SIG-M5 (cell line): ENCODE measurements at regions not wholly inside any gene's neighbourhood (a gene's known extent, or its start where the extent isn't known, plus 50 kb on each side); places are given as distances from the start of the nearest gene placed in this dataset.

Source experiments
- DNase-seq: peaks from one replicate; lab custom pipeline; 2025; lab: John Stamatoyannopoulos, UW

DNA sequence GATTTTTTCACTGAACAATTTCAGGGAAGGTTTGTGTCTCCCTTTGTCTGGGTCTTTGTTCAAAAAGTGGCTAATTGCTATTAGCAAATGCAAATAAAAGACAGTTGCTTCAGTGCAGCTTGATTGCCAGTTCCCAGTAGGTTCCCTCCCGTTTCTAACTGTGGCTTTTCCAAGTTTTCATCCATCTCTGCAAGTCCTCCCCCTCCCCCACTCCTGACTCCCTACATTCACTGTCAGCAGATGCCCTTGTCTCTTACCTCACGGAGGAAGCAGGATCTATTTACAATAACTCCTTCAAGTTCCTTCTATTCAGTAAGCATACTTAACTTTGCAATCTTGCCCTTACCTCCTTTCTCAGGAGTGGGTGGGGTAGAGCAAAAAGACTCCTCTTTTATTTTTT, 55.4 kb upstream of the SCEL start:
- DNase-seq, result no peak

DNA sequence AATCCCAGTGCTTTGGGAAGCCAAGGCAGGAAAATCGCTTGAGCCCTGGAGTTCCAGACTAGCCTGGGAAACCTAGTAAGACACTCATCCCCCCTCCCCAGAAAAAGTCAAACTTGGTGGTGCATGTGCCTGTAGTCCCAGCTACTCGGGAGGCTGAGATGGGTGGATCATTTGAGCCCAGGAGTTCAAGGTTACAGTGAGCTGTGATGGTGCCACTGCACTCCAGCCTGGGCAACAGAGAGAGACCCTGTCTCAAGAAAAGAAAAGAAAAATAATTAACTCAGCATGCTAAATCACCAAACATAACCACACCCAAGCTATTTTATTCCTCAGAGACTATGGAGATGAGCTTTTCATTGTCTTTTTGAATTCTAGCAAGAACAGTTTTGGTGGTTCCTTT, 56.2 kb upstream of the SCEL start:
- no peak for DNase-seq

DNA sequence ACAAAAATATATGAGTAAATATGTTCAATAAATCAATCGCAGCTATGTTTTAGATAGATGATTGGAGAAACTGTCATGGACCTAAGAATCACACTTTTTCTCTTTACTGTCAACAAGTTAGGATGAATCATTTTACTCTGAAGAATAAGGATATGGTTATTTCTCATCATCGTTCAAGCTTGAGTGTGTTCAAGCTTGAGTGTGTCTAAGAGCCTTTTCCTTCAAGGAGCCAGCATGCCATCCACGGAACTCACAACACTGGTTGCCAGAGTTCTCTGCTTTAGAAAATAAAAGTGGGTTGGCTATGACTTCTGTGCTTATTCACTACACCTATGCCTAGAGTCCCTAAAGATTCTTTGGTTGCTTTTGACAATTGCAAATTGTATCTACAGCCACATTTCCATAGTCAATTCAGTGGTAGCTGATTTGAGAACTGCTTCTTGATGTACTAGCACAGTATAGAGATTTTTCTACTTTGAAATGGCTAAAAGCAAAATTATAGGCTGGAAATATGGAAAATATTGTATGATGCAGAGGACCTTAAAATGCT, 58.1 kb upstream of the SCEL start:
- DNase-seq, result no peak

DNA sequence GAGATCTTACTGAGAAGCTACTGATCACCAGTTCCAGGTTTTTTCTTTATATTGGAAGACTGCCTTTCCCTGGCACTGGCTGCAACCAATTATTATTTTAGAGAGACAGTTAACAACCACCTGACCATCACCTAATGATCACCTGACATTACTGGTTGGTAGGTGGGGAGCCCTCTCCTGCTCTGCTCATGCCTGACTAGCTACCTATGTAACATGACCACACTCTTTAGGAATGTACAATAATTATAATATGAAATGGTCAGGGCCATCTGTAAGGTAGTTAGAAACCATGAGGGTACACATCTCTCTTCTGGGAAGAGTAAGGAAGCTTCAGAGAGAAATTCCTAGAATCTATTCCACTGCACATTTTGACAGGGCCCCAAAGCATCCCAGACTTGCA, 59.0 kb upstream of the SCEL start:
- DNase-seq, result no peak

DNA sequence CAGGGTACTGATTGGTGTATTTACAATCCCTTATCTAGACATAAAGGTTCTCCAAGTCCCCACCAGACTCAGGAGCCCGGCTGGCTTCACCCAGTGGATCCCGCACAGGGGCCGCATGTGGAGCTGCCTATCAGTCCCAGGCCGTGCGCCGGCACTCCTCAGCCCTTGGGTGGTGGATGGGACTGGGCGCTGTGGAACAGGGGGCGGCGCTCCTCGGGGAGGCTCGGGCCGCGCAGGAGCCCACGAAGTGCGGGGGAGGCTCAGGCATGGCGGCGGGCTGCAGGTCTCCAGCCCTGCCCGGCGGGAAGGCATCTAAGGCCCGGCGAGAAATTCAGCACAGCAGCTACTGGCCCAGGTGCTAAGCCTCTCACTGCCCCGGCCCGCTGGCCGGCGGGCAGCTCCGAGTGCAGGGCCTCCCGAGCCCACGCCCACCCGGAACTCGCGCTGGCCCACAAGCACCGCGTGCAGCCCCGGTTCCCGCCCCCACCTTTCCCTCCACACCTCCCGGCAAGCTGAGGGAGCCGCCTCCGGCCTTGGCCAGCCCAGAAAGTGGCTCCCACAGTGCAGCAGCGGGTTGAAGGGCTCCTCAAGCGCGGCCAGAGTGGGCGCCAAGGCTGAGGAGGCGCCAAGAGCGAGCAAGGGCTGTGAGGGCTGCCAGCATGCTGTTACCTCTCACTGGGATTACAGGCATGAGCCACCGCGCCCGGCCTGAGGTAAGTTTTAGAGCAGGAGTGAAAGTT, 60.0 kb upstream of the SCEL start:
- no peak for DNase-seq

DNA sequence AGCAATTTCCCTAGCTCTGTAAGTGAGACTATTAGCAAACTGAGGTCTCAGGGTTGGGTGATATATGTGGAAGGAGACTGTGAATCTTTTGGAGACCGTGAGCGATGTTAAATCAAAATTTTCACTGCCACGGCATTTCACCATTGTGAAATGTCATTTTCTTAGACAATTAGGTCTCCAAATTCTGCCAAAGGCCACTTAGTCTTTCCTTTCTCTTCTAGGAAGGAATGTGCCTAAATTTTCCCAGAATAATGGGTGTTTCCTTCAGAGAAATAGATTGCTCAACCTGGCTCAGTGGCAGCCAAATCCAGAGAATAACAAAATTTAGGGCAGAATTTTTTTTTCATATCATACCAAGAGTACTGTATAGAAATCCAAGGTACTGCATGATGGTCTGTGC, 64.5 kb upstream of the SCEL start:
- DNase-seq, result no peak

DNA sequence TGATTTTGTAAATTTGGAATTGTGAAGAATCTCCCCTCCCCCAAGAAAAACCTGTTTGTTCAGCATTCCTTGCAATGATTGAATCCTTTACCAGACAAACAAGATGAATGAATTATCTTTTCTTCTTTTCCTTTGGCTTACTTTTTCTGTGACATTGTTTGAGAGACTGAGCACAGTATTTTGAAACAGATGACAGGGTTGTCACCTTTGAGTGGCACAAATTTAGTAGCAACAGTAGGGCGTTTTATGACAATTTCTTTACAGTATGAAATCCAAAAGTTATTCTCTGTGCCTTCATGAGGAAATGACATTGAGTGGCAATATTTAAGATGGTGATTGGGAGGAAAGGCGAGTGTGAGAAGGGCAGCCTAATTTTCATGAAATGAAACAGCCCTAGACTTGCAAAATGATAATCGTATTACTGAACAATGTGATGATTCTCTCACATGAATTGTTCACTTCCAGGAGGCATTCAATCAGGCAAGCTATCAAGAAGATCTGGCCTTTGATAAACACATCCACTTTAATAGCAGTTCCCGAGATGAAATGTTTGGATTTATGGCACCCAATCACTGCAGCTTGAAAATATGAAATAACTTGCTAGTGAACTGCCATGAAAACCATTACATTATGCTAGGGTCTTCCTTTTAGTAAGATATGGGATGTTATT, 68.6 kb upstream of the SCEL start:
- DNase-seq, result no peak

DNA sequence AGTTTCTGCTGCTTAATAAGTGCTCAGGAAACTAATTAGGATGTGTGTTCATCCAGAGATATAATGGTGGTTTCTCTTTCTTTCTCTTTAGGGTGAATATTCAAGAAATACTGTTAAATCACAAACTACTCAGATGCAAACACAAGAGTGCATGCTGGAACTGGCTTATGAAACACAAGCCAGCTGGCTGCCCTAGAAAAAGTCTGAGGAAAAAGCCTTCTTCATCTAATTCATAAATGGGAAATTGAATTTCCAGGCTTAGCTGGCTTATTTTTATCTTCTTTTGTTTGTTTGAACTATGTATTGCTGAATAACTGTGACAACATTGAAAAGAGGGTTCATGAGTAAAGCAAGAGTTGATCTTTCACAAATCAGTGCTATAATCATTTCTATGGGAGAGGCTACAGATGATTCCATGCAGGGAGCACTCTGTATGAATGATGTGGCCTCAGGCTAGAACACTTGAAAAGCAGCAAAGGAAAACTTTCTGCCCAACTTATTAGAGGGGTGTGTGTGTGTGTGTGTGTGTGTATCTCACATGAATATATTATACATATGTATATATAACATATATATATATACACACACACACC, 69.8 kb upstream of the SCEL start:
- no peak for DNase-seq

DNA sequence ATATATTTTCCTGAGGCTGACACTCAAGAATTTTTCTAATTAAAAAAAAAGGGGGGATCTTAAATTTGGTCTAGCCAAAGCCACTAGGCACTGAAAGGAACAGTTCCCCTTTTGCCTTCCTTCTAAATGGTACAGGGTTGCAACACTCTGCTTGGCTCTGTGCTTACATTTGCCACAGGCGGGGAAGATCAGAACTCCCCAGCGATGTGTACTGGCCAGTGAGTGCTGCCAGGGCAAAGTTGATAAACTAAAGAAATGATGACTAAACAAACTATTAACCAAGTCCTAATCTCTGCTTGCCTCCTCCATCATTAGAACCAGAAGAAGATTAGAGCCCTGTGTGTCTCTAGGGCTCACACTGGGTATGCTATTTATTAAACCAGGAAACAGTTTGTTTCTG, 75.3 kb upstream of the SCEL start:
- peak; percentile 89 for DNase-seq

DNA sequence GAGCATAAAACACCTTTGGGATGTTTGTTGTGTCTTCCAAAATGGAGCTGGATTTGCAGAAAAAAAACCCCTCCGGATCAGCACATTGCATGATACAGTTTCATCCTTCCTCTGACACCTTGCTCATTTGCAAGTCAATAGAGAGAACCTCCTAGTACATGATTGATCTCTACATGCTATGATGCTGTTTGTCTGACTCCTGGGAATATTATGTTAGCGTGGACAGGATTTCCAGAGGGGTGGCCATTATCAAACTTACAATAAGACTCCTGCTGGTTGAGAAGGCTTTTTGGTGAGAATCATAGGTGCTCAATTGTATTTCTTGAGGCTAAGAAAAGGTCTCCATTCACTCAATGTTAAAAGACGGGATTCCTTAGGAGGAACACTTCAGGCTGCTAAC, 75.9 kb upstream of the SCEL start:
- no peak for DNase-seq

DNA sequence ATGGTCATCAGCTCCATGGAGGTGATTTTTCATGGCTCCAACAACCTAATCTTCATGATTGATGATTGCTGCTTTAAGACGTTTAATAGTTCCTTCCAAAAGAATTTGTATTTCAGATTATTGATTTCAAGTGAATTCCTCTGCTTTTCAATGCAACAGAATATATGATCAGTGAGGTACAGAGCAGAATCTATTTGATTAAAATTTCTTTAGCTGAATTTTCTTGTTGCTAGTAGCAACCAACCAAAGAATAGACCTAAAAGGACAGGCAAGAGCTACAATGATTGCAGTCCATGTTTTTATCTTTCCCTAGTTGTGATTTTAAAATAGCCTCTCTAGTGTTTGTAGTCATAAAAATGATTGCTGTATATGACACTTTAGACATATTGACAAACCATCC, 76.8 kb upstream of the SCEL start:
- no peak for DNase-seq

DNA sequence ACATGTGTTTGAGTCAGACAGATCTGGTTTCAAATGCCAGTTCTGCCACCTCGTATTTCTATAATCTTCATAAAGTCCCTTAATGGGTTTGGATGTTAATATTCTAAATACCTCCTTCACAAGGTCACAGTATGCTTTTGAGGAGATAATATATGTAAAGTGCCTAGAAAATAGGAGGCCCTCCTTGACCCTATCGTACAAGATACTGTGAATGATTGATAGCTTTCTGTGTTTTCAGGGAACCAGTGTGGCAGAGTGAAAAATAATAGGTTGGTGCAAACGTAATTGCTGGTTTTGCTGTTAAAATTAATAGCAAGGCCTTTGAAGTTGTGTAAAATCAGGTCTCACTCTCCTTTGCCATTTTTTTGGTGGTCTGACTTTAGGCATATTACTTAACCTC, 77.5 kb upstream of the SCEL start:
- no peak for DNase-seq

DNA sequence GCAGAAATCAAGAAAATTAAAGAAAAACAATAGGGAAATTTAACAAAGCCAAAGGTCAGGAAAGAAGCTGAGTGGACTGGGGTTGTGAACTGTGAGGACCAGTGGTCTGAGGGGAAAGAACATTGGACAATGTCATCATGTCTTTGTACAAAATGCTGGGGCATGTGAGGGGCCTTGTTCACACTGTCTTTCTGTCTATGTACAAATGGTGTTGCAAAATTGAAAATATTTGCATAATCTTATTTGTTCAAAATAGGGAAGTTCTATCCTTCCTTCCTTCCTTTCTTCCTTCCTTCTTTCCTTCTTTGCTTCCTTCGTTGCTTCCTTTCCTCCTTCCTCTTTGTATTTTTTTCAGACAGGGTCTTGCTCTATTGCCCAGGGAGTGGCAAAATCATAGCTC, 79.2 kb upstream of the SCEL start:
- no peak for DNase-seq

DNA sequence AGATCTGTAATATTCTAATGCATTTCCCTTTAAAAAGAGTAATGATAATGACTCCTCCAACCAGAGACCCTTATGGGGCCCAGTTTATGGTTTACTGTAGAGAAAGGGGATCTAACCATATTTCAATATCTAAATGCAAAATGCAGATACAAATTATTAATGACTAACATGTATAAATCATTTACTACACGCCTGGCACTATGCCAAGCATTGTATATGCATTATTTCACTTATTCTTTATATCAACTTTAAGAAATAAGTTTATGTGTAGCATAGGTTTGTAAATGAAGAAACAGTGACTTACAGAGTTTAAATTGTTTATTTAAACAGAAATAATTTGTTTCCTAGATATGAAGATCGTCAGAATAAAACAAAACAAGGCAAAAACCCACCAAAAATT, 86.2 kb upstream of the SCEL start:
- DNase-seq, result no peak

DNA sequence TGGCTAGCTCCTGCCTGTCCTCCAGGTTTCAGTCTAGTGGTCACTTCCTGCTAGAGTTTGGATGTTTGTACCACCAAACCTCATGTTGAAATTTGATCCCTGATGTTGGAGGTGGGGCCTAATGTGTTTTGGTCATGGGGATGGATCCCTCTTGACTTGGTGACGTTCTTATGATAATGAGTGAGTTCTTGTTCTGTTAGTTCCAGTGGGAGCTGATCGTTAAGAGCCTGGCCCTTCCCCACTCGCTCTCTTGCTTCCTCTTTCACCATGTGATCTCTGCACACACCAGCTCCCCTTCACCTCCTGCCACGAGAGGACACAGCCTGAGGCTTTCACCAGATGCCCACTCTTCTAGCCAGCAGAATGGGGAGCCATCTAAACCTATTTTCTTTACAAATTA, 86.8 kb upstream of the SCEL start:
- DNase-seq, result peak; percentile 10

DNA sequence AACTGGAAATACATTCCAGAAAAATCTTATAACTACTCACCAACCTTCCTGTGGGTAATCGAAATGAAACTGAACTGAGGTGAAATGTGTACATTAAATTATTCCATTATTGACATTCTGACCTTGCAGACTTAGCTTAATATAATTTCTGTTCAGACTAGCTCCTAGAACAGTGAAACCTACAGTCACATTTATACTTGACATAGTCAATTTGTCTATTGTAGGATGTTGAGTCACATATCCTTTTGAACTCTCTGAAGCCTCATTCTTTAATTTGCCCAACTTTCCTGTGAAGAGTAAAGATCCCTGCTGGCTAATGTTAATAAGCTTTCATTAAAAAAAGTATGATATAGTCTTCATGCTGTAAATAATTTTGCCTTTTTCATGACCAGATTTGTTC, 92.0 kb upstream of the SCEL start:
- no peak for DNase-seq

DNA sequence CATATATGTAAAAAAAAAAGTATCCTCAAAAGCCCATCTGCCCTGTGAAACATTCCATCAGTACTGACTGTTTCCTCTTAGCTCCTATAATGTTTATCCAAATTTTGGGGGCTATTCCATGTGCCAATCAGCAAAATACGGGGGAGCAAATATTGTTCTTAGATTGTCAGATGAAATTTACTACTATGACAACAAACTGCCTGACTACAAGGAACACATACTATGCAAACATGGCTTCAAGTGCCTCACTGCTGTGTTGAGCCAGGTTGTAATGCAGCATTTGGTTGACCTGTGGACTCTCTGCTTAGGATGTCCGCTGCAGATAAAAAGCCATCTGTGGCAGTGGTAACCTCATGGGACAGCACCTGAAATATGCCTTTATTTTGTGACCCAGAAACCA, 98.2 kb upstream of the SCEL start:
- no peak for DNase-seq

DNA sequence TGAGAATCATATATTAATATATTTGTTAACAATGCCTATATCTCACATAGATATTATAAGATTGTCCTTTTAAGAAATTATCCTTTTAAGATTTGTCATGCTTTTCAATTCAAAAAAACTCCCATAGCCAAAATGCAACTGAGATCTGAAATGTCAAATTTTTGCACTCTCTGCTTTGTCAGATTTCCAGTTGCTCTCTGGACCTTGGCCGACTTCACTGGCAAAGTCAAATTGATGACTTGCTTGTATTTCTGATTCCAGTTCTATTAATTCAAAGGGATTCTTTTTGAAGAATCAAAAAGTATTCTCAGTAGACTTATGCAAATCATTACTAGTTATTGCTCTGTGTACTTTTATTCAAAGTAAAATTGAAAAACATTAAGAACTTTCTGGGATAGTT, 101.2 kb upstream of the SCEL start:
- DNase-seq, result no peak

DNA sequence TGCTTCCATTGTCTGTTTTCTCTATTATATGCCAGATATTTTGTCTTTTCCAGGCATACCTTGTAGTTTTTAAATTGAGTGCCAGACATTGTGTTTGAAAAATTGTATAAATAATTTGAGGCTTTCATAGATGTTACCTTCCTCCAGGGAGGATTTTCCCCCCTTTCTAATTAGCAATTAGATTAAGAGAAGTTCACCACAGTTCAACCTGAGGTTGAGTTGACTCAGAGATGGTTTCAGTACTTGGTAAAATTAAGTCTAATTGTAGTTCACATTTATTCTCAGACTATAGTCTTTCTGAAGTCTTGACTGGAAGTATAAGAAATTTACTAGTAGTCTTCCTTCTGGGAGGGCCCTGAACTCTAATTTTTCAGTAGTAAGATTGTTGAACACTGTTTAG, 104.1 kb upstream of the SCEL start:
- no peak for DNase-seq

DNA sequence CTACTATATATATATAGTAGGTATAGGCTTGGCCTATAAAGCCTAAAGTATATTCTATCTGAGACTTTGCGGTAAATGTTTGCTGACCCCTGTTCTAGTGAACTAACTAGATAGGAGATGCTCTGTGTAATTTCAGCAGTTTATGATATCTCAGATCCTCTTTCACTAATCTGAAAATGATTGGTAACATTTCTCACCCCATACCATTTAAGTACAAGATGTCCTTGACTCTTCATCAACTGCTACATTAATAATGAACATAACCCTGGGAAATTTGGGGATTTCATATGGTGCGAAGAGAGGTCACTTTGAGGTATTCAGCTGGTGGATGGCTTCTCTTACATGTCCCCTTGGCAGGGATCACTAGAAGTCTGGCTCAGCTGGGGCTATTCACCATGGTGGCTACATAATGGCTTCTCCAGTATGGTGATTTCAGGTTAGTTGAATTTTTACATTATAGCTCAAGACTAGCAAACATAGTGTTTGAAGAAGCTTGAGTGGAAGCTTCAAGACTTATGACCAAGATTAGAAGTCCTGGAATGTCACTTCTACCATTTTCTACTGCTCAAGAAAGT, 103.6 kb upstream of the MYCBP2 start:
- DNase-seq, result no peak

DNA sequence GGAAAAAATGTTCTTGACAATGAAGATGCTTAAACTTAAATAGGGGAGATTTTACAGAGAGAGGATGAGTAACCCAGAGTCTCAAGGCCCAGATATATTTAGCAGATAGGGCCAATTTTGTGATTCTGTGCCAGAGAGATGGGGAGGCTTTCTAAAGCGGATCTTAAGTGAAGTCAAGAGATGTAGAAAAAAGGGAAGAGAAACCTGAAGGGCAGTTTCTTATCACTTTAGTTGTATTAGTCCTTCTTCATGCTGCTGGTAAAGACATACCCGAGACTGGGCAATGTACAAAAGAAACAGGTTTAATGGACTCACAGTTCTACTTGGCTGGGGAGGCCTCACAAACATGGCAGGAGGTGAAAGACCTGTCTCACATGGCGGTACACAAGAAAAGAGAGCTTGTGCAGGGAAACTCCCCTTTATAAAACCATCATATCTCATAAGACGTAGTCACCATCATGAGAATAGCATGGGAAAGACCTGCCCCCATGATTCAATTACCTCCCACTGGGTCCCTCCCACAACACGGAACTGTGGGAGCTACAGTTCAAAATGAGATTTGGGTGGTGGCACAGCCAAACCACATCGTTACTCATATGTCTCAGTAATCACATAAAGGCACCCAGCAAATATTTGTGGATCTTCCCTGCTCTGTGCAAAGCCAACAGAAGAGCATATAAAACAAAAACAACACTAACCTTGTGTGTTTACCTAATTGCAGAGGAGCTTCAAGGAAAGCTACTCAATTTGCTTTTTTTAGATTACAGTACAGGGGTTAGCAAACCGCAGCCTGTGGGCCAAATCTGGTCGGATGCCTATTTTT, 102.6 kb upstream of the MYCBP2 start:
- DNase-seq, result peak; percentile 76

DNA sequence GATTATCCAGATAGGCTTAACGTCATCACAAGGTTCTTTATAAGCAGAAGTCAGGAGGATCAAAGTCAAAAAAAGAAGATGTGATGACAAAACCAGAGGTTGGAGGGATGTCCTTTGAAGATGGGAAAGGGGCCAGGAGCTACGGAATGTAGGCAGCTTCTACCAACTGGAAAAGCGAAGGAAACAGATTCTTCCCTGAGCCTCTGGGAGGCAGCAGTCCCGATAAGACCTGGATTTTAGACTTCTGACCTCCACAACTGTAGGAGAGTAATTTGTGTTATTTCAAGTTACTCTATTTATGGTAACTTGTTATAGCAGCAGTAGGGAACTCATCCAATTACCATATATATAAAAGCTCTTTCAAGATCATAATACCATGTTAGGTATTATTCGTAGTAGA, 98.8 kb upstream of the MYCBP2 start:
- no peak for DNase-seq
